NCI-H774 (cell line): ENCODE measurements at regions not wholly inside any gene's neighbourhood (a gene's known extent, or its start where the extent isn't known, plus 50 kb on each side); places are given as distances from the start of the nearest gene placed in this dataset.
A peak's percentile ranks its signal among the peaks of the same experiment; 100 is the strongest.
"Not testable (repeated sequence)": the region's sequence is repeated elsewhere in the genome, so short reads cannot be mapped to it uniquely, and the experiment has no call there.

Experiments
- DNase-seq: peaks from one replicate; lab custom pipeline; 2025; lab: John Stamatoyannopoulos, UW

GRCh38 chr16:55016515-55016914, 85.8 kb downstream of the IRX5 start:
- DNase-seq = no peak

- DNase-seq = no peak
These were observed 86.7 kb downstream of the IRX5 start for GRCh38 chr16:55017321-55017720.

- no peak for DNase-seq
These were observed 88.2 kb downstream of the IRX5 start for GRCh38 chr16:55018881-55019280.

- no peak for DNase-seq
These were observed 88.9 kb downstream of the IRX5 start for GRCh38 chr16:55019419-55020131.

GRCh38 chr16:55021595-55022475, 91.2 kb downstream of the IRX5 start:
- no peak for DNase-seq

- DNase-seq = not testable (repeated sequence)
These were observed 96.6 kb downstream of the IRX5 start for GRCh38 chr16:55027260-55027659.

GRCh38 chr16:55029509-55029908, 98.8 kb downstream of the IRX5 start:
- DNase-seq = no peak

- no peak for DNase-seq
These were observed 100.3 kb downstream of the IRX5 start for GRCh38 chr16:55030944-55031343.

GRCh38 chr16:55031481-55031880, 100.8 kb downstream of the IRX5 start:
- no peak for DNase-seq

- DNase-seq = no peak
These were observed 102.8 kb downstream of the IRX5 start for GRCh38 chr16:55033225-55034156.

- peak; percentile 15 for DNase-seq
These were observed 104.4 kb downstream of the IRX5 start for GRCh38 chr16:55035029-55035428.

- no peak for DNase-seq
These were observed 105.3 kb downstream of the IRX5 start for GRCh38 chr16:55035956-55036355.

- no peak for DNase-seq
These were observed 105.7 kb downstream of the IRX5 start for GRCh38 chr16:55036371-55036821.

- no peak for DNase-seq
These were observed 106.4 kb downstream of the IRX5 start for GRCh38 chr16:55037046-55037445.

GRCh38 chr16:55037966-55038365, 107.3 kb downstream of the IRX5 start:
- no peak for DNase-seq

- no peak for DNase-seq
These were observed 108.4 kb downstream of the IRX5 start for GRCh38 chr16:55039042-55039441.

- DNase-seq = no peak
These were observed 108.8 kb downstream of the IRX5 start for GRCh38 chr16:55039511-55039910.

- no peak for DNase-seq
These were observed 109.3 kb downstream of the IRX5 start for GRCh38 chr16:55039931-55040330.

GRCh38 chr16:55040366-55041086, 109.9 kb downstream of the IRX5 start:
- DNase-seq = no peak

- DNase-seq = no peak
These were observed 111.0 kb downstream of the IRX5 start for GRCh38 chr16:55041540-55042234.
